K562 (cell line): ENCODE measurements at regions not wholly inside any gene's neighbourhood (a gene's known extent, or its start where the extent isn't known, plus 50 kb on each side); places are given as distances from the start of the nearest gene placed in this dataset.

Experiments
- E2F3 ChIP-seq: fragments of 250-450 bp; sonication (Bioruptor Pico); IDR thresholded peaks from 2 replicates; pipeline ENCODE4 v1.4.0; 2020; ENCODE audit warnings: mild to moderate bottlenecking
- EZH2 ChIP-seq: IDR thresholded peaks from 2 replicates; pipeline ENCODE4 v1.6.1; 2012; ENCODE audit warnings: low read depth, mild to moderate bottlenecking, inconsistent platforms, low read length, borderline replicate concordance
- PHF21A ChIP-seq: fragments of 450-650 bp; IDR thresholded peaks from 2 replicates; pipeline ENCODE4 v1.6.1; 2017; ENCODE audit warnings: low read depth, borderline replicate concordance
- USF2 ChIP-seq: sonication (generic); formaldehyde crosslinking; IDR thresholded peaks from 2 replicates; pipeline ENCODE4 v1.5.0; 2020; ENCODE audit warnings: missing genetic modification reagents
- ZNF75A ChIP-seq: fragments of 450-650 bp; formaldehyde crosslinking; IDR thresholded peaks from 2 replicates; pipeline ENCODE4 v1.4.0; 2020; ENCODE audit warnings: mild to moderate bottlenecking

- TF ChIP-seq ZNF75A (CRISPR knock-in tag) (no peak), PHF21A (no peak), E2F3 (CRISPR knock-in tag) (no peak), USF2 (CRISPR knock-in tag) (no peak), EZH2 (no peak)
Measured at GRCh38 chr14:87830443-87831096, 162.4 kb downstream of the GALC start.
